HG02588 (cell line): ENCODE measurements at regions not wholly inside any gene's neighbourhood (a gene's known extent, or its start where the extent isn't known, plus 50 kb on each side); places are given as distances from the start of the nearest gene placed in this dataset.
"Not testable (repeated sequence)": the region's sequence is repeated elsewhere in the genome, so short reads cannot be mapped to it uniquely, and the experiment has no call there.

ENCODE experiments used
- ATAC-seq: cut with Tn5 transposase; IDR thresholded peaks from one replicate; pipeline ENCODE4 v1.9.1; 2021; ENCODE audit warnings: mild to moderate bottlenecking, moderate library complexity; ENCODE audit not compliant: unreplicated experiment

GRCh38 chr9:42325142-42325541, 141.7 kb downstream of the SPATA31A6 start:
- ATAC-seq: not testable (repeated sequence)

GRCh38 chr9:42325561-42325960, 142.1 kb downstream of the SPATA31A6 start:
- ATAC-seq: not testable (repeated sequence)

GRCh38 chr9:42326482-42326881, 143.0 kb downstream of the SPATA31A6 start:
- not testable (repeated sequence) for ATAC-seq

- not testable (repeated sequence) for ATAC-seq
Measured at GRCh38 chr9:42335342-42335741, 151.9 kb downstream of the SPATA31A6 start.

- ATAC-seq: not testable (repeated sequence)
Measured at GRCh38 chr9:42335984-42336657, 152.7 kb downstream of the SPATA31A6 start.

GRCh38 chr9:42338275-42338674, 154.8 kb downstream of the SPATA31A6 start:
- ATAC-seq: not testable (repeated sequence)

GRCh38 chr9:42339671-42340434, 156.4 kb downstream of the SPATA31A6 start:
- ATAC-seq: not testable (repeated sequence)

GRCh38 chr9:42340435-42340723, 156.9 kb downstream of the SPATA31A6 start:
- ATAC-seq: not testable (repeated sequence)

- ATAC-seq: not testable (repeated sequence)
Measured at GRCh38 chr9:42341860-42342259, 158.4 kb downstream of the SPATA31A6 start.

- ATAC-seq: not testable (repeated sequence)
Measured at GRCh38 chr9:42342297-42342696, 158.8 kb downstream of the SPATA31A6 start.

- ATAC-seq: not testable (repeated sequence)
Measured at GRCh38 chr9:42344508-42344907, 161.0 kb downstream of the SPATA31A6 start.

- not testable (repeated sequence) for ATAC-seq
Measured at GRCh38 chr9:42346916-42347315, 163.5 kb downstream of the SPATA31A6 start.

GRCh38 chr9:42349181-42349580, 165.7 kb downstream of the SPATA31A6 start:
- ATAC-seq: not testable (repeated sequence)

GRCh38 chr9:42350412-42350811, 167.0 kb downstream of the SPATA31A6 start:
- not testable (repeated sequence) for ATAC-seq

GRCh38 chr9:42357604-42358373, 174.3 kb downstream of the SPATA31A6 start:
- ATAC-seq: not testable (repeated sequence)

- not testable (repeated sequence) for ATAC-seq
Measured at GRCh38 chr9:42358626-42359247, 175.3 kb downstream of the SPATA31A6 start.

- not testable (repeated sequence) for ATAC-seq
Measured at GRCh38 chr9:42364410-42365243, 181.2 kb downstream of the SPATA31A6 start.

- ATAC-seq: peak; percentile 85
Measured at GRCh38 chr9:42365244-42365945, 181.9 kb downstream of the SPATA31A6 start.

GRCh38 chr9:42368279-42368881, 184.9 kb downstream of the SPATA31A6 start:
- not testable (repeated sequence) for ATAC-seq
